Endodermal cell (in vitro differentiated cells): ENCODE measurements at regions not wholly inside any gene's neighbourhood (a gene's known extent, or its start where the extent isn't known, plus 50 kb on each side); places are given as distances from the start of the nearest gene placed in this dataset.

Source experiments
- DNase-seq: peaks from one replicate; pipeline ENCODE4 v3.0.0-alpha.2; 2017
- H3K27ac ChIP-seq: 2 replicates; pipeline ENCODE4 v1.5.1; 2013; ENCODE audit warnings: mild to moderate bottlenecking, low read depth, low read length, moderate library complexity
- H3K27me3 ChIP-seq: 2 replicates; pipeline ENCODE4 v1.6.1; 2013; ENCODE audit warnings: mild to moderate bottlenecking, low read length, moderate library complexity; ENCODE audit not compliant: insufficient read depth, control insufficient read depth, poor library complexity, severe bottlenecking
- H3K36me3 ChIP-seq: 2 replicates; pipeline ENCODE4 v1.7.0; 2013; ENCODE audit warnings: mild to moderate bottlenecking, low read length, moderate library complexity; ENCODE audit not compliant: control insufficient read depth, insufficient read depth
- H3K4me1 ChIP-seq: one replicate; pipeline ENCODE4 v1.7.0; 2013; ENCODE audit warnings: low read length; ENCODE audit not compliant: control insufficient read depth, insufficient read depth
- H3K4me3 ChIP-seq: 2 replicates; pipeline ENCODE4 v1.5.1; 2013; ENCODE audit warnings: mild to moderate bottlenecking, low read length, moderate library complexity
- H3K9ac ChIP-seq: 2 replicates; pipeline ENCODE4 v1.6.1; 2013; ENCODE audit warnings: mild to moderate bottlenecking, low read length, moderate library complexity; ENCODE audit not compliant: poor library complexity, severe bottlenecking; ENCODE audit errors: extremely low read depth
- H3K9me3 ChIP-seq: 2 replicates; pipeline ENCODE4 v1.6.1; 2013; ENCODE audit warnings: mild to moderate bottlenecking, low read length, moderate library complexity; ENCODE audit not compliant: control insufficient read depth
- H3K27ac Mint-ChIP-seq: 2 replicates; pipeline ENCODE4 v1.8.0; 2020; ENCODE audit warnings: mixed read lengths
- H3K27me3 Mint-ChIP-seq: 2 replicates; pipeline ENCODE4 v1.8.0; 2021; ENCODE audit warnings: mild to moderate bottlenecking, mixed read lengths; ENCODE audit not compliant: insufficient read depth
- H3K36me3 Mint-ChIP-seq: 2 replicates; pipeline ENCODE4 v1.8.0; 2020; ENCODE audit warnings: low read depth, mixed read lengths
- H3K4me1 Mint-ChIP-seq: 2 replicates; pipeline ENCODE4 v1.8.0; 2020; ENCODE audit warnings: mixed read lengths
- H3K4me3 Mint-ChIP-seq: 2 replicates; pipeline ENCODE4 v1.8.0; 2020; ENCODE audit warnings: mild to moderate bottlenecking, moderate library complexity, mixed read lengths
- H3K9me3 Mint-ChIP-seq: 2 replicates; pipeline ENCODE4 v1.8.0; 2020; ENCODE audit warnings: mild to moderate bottlenecking, mixed read lengths
- CTCF ChIP-seq: fragments of 200-600 bp; sonication (generic); conservative IDR thresholded peaks from 2 replicates; pipeline ENCODE4 v1.5.0; 2021; ENCODE audit warnings: antibody characterized with exemption, mild to moderate bottlenecking
- WGBS, 2 experiments: methylation state at CpG; one replicate each; pipeline versions ENCODE4 v1.1.5 to v1.1.7; 2013; ENCODE audit warnings: missing lambda C conversion rate in 2 of 2, mixed read lengths in 1 of 2; ENCODE audit not compliant: insufficient coverage in 1 of 2, insufficient read length in 1 of 2; 5-methylcytosine and 5-hydroxymethylcytosine counted together

GRCh38 chr2:186423481-186423880, 62.6 kb upstream of the ZC3H15 start:
- Histone ChIP-seq H3K27me3 (no peaks in the 10 kb centered on the region), H3K9me3 (no peaks in the 10 kb centered on the region), H3K9ac (no peak overlapping the region), H3K36me3 (no peaks in the 10 kb centered on the region), H3K4me1 (no peaks in the 10 kb centered on the region), H3K4me3 (no peak overlapping the region), H3K27ac (no peak overlapping the region)
- no peak overlapping the region for H3K27ac Mint-ChIP-seq
- no peaks in the 10 kb centered on the region for H3K36me3 Mint-ChIP-seq
- H3K4me1 Mint-ChIP-seq: peaks cover 7% of the 10 kb centered on the region
- H3K4me3 Mint-ChIP-seq: no peak overlapping the region
- 93% methylated on average over 2 of the region's 2 CpGs for WGBS, 2 experiments
- H3K27me3 Mint-ChIP-seq: no peaks in the 10 kb centered on the region
- TF ChIP-seq CTCF: no peak
- no peaks in the 10 kb centered on the region for H3K9me3 Mint-ChIP-seq
- no peak for DNase-seq

- Mint-ChIP-seq H3K4me3 (no peak overlapping the region), H3K4me1 (peaks cover 7% of the 10 kb centered on the region), H3K27me3 (no peaks in the 10 kb centered on the region), H3K27ac (no peak overlapping the region), H3K9me3 (no peaks in the 10 kb centered on the region), H3K36me3 (no peaks in the 10 kb centered on the region)
- no peak for TF ChIP-seq CTCF
- Histone ChIP-seq H3K36me3 (no peaks in the 10 kb centered on the region), H3K4me3 (no peak overlapping the region), H3K4me1 (no peaks in the 10 kb centered on the region), H3K27me3 (no peaks in the 10 kb centered on the region), H3K9me3 (no peaks in the 10 kb centered on the region), H3K27ac (no peak overlapping the region), H3K9ac (no peak overlapping the region)
- DNase-seq: no peak
- WGBS, 2 experiments: 63 to 83% methylated on average over 2 of the region's 2 CpGs
These were observed 61.8 kb upstream of the ZC3H15 start for GRCh38 chr2:186424265-186424664.

GRCh38 chr2:186425576-186425975, 60.5 kb upstream of the ZC3H15 start:
- no peak overlapping the region for H3K4me3 Mint-ChIP-seq
- no peaks in the 10 kb centered on the region for H3K36me3 Mint-ChIP-seq
- no peak overlapping the region for H3K4me3 ChIP-seq
- H3K27me3 Mint-ChIP-seq: no peaks in the 10 kb centered on the region
- no peak overlapping the region for H3K27ac ChIP-seq
- no peak for TF ChIP-seq CTCF
- peaks cover 4% of the 10 kb centered on the region for H3K4me1 Mint-ChIP-seq
- H3K9me3 Mint-ChIP-seq: no peaks in the 10 kb centered on the region
- no peak for DNase-seq
- no peaks in the 10 kb centered on the region for H3K9me3 ChIP-seq
- H3K4me1 ChIP-seq: no peaks in the 10 kb centered on the region
- H3K9ac ChIP-seq: no peak overlapping the region
- no peaks in the 10 kb centered on the region for H3K27me3 ChIP-seq
- H3K36me3 ChIP-seq: no peaks in the 10 kb centered on the region
- no peak overlapping the region for H3K27ac Mint-ChIP-seq
- 88 to 90% methylated on average over 1 of the region's 1 CpG for WGBS, 2 experiments
